ENCODE measurements at regions not wholly inside any gene's neighbourhood (a gene's known extent, or its start where the extent isn't known, plus 50 kb on each side); places are given as distances from the start of the nearest gene placed in this dataset.
"Not testable (repeated sequence)": the region's sequence is repeated elsewhere in the genome, so short reads cannot be mapped to it uniquely, and the experiment has no call there.

- not testable (repeated sequence) for DNase-seq (ENCODE audit: low read depth); H3K4me3 ChIP-seq (replicated peaks; ENCODE audit: low read depth, low read length)
Measured at GRCh38 chr15:20473465-20473864, 68.1 kb downstream of the GOLGA6L6 start.

GRCh38 chr15:20472983-20473382, 68.6 kb downstream of the GOLGA6L6 start:
- H3K4me3 ChIP-seq (replicated peaks; ENCODE audit: low read depth, low read length); DNase-seq (ENCODE audit: low read depth): not testable (repeated sequence)

GRCh38 chr15:20470810-20471209, 70.8 kb downstream of the GOLGA6L6 start:
- DNase-seq (ENCODE audit: low read depth); H3K4me3 ChIP-seq (replicated peaks; ENCODE audit: low read depth, low read length): not testable (repeated sequence)

- not testable (repeated sequence) for DNase-seq (ENCODE audit: low read depth); H3K4me3 ChIP-seq (replicated peaks; ENCODE audit: low read depth, low read length)
Measured at GRCh38 chr15:20441138-20441537, 100.5 kb downstream of the GOLGA6L6 start.

GRCh38 chr15:20440390-20440789, 101.2 kb downstream of the GOLGA6L6 start:
- not testable (repeated sequence) for H3K4me3 ChIP-seq (replicated peaks; ENCODE audit: low read depth, low read length); DNase-seq (ENCODE audit: low read depth)

- not testable (repeated sequence) for H3K4me3 ChIP-seq (replicated peaks; ENCODE audit: low read depth, low read length); DNase-seq (ENCODE audit: low read depth)
Measured at GRCh38 chr15:20439111-20439510, 102.5 kb downstream of the GOLGA6L6 start.

GRCh38 chr15:20438255-20438654, 103.3 kb downstream of the GOLGA6L6 start:
- not testable (repeated sequence) for DNase-seq (ENCODE audit: low read depth)

GRCh38 chr15:20433468-20433867, 108.1 kb downstream of the GOLGA6L6 start:
- not testable (repeated sequence) for DNase-seq (ENCODE audit: low read depth); H3K4me3 ChIP-seq (replicated peaks; ENCODE audit: low read depth, low read length)

More at GRCh38 chr15:20438255-20438654, 103.3 kb downstream of the GOLGA6L6 start:
- H3K4me3 ChIP-seq (replicated peaks; ENCODE audit: low read depth, low read length), result not testable (repeated sequence)

- DNase-seq (ENCODE audit: low read depth), result not testable (repeated sequence)
Measured at GRCh38 chr15:20430495-20430894, 111.1 kb downstream of the GOLGA6L6 start.

GRCh38 chr15:20420710-20421109, 120.9 kb downstream of the GOLGA6L6 start:
- not testable (repeated sequence) for DNase-seq (ENCODE audit: low read depth)

More at GRCh38 chr15:20430495-20430894, 111.1 kb downstream of the GOLGA6L6 start:
- H3K4me3 ChIP-seq (replicated peaks; ENCODE audit: low read depth, low read length), result not testable (repeated sequence)

GRCh38 chr15:20416618-20417017, 125.0 kb downstream of the GOLGA6L6 start:
- not testable (repeated sequence) for DNase-seq (ENCODE audit: low read depth); H3K4me3 ChIP-seq (replicated peaks; ENCODE audit: low read depth, low read length)

More at GRCh38 chr15:20420710-20421109, 120.9 kb downstream of the GOLGA6L6 start:
- not testable (repeated sequence) for H3K4me3 ChIP-seq (replicated peaks; ENCODE audit: low read depth, low read length)

- DNase-seq (ENCODE audit: low read depth); H3K4me3 ChIP-seq (replicated peaks; ENCODE audit: low read depth, low read length): not testable (repeated sequence)
Measured at GRCh38 chr15:20409667-20410198, 131.9 kb downstream of the GOLGA6L6 start.

- no peak for TF ChIP-seq CTCF (IDR thresholded peaks at IDR 0.05; ENCODE audit: low read length, missing control alignments)
- no peak for DNase-seq (ENCODE audit: low read depth)
- H3K4me3 ChIP-seq (replicated peaks; ENCODE audit: low read depth, low read length), result no peak overlapping the region
Measured at GRCh38 chr15:20409247-20409646, 132.4 kb downstream of the GOLGA6L6 start.

- no peak for DNase-seq (ENCODE audit: low read depth)
- no peak for TF ChIP-seq CTCF (IDR thresholded peaks at IDR 0.05; ENCODE audit: low read length, missing control alignments)
- H3K4me3 ChIP-seq (replicated peaks; ENCODE audit: low read depth, low read length), result no peak overlapping the region
Measured at GRCh38 chr15:20407553-20407952, 134.0 kb downstream of the GOLGA6L6 start.

GRCh38 chr15:20404571-20404970, 137.0 kb downstream of the GOLGA6L6 start:
- DNase-seq (ENCODE audit: low read depth); H3K4me3 ChIP-seq (replicated peaks; ENCODE audit: low read depth, low read length): not testable (repeated sequence)

GRCh38 chr15:20402586-20402985, 139.0 kb downstream of the GOLGA6L6 start:
- not testable (repeated sequence) for H3K4me3 ChIP-seq (replicated peaks; ENCODE audit: low read depth, low read length); DNase-seq (ENCODE audit: low read depth)

- H3K4me3 ChIP-seq (replicated peaks; ENCODE audit: low read depth, low read length); DNase-seq (ENCODE audit: low read depth): not testable (repeated sequence)
Measured at GRCh38 chr15:20401058-20401457, 140.5 kb downstream of the GOLGA6L6 start.

GRCh38 chr15:20398680-20399079, 142.9 kb downstream of the GOLGA6L6 start:
- not testable (repeated sequence) for H3K4me3 ChIP-seq (replicated peaks; ENCODE audit: low read depth, low read length)

More at GRCh38 chr15:20398680-20399079, 142.9 kb downstream of the GOLGA6L6 start:
- DNase-seq (ENCODE audit: low read depth), result not testable (repeated sequence)
